HG03045 (cell line): ENCODE measurements at regions not wholly inside any gene's neighbourhood (a gene's known extent, or its start where the extent isn't known, plus 50 kb on each side); places are given as distances from the start of the nearest gene placed in this dataset.
"Not testable (repeated sequence)": the region's sequence is repeated elsewhere in the genome, so short reads cannot be mapped to it uniquely, and the experiment has no call there.

Source experiments
- ATAC-seq: cut with Tn5 transposase; IDR thresholded peaks from one replicate; pipeline ENCODE4 v1.9.1; 2021; ENCODE audit warnings: mild to moderate bottlenecking, moderate library complexity; ENCODE audit not compliant: unreplicated experiment

DNA sequence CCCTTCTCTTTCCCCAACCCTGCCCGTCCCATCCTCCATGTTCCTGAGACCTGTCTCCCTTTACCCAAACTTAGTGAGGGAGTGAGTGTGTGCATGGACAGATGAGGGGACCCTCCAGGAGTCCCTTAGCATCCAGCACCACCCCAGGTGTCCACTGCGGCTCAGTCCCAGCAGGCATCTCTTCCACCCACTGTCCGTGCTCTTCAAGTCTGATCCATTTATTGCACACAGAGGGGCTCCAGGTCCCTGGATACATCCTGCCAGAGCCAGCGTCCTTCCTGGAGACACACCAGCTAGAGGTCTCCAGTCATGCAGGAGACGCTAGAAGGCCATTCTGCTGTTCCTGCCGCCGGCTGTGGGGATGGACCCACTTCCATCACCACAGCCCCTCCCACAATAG, 239.2 kb downstream of the ADGRD1 start:
- ATAC-seq: no peak

DNA sequence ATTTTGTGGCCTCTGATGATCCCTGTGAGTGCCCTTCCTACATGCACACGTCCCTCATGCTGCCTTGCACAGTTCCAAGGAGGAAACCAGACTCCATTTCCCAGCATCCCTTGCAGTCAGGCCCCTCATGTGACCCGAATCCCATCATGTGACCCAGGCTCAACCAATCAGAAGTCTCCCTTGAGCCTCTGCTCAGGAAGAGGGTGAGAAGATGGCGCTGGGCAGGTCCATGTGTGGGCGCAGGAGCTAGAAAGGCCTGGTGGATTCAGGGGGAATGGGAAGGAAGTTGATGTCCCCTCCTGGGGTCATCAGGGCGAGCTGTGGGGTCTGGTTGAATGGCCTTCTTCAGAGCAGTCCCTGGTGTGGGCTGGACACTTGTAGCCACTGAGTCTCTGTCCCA, 240.5 kb downstream of the ADGRD1 start:
- no peak for ATAC-seq

DNA sequence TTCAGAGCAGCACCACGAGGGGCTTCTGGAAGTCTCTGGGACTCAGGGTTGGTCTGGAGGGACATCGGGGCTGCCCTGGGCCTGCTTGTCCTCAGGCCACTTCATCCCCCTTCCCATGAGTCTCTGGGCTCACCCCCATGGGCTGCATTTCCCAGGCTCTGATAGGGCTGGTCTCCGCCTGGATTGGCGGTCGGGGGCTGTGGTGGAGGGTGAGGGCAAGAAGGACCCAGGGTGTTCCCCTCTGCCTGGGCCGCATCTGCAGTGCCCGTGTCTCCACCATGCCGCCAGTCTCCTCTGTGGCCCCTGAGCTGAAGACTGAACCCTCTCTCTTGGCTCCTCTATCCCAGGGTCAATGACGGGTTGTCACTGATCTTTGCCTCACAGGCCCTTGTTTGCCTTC, 242.1 kb downstream of the ADGRD1 start:
- no peak for ATAC-seq

DNA sequence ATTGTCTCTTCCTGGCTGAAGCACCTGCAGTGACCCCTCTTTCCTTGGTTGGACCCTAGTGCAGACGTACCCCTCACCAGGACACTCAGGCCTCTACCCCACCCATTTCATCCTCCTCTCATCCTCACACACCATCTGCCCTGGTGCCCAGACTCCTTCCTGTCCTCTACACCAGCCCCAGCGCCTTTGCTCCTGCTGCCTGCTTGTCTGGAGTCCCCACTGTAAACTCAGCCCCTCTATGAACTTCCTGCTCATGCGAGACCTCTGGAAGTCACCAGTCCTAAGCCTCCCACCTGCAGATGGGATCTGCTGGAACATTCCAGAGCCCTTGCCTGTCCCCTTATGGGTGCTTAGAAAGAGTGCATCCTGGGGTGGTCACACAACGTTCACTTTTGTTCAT, 242.5 kb downstream of the ADGRD1 start:
- ATAC-seq: no peak

DNA sequence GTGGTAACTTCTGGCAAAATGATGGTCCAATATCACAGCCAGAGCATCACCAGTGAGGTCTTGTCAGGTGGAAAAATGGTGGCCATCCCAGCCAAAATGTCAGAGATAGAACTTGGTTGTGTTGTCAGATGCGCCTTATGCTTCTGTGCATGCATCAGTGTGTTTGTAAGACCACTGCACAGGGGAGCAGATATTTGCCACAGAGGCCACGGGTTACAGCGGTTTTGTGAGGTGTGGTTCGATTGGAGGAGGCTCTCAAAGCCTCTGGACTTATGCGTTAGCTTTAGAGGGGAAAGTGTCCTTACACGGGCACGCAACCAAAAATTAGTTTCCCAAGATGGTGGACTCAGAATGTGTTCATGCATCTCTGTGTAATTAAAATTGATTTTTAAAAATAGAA, 243.8 kb downstream of the ADGRD1 start:
- no peak for ATAC-seq

DNA sequence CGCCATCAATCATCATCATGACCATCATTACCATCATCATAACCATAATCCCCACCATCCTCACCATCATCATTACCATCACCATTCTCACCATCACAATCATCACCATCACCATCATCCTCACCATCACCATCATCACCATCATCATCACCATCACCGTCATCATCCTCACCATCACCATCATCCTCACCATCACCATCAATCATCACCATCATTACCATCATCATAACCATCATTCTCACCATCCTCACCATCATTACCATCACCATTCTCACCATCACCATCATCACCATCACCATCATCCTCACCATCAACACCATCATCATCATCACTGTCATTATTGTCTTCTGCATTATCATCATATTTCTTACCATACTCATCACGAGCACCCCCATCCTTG, 245.5 kb downstream of the ADGRD1 start:
- no peak for ATAC-seq

DNA sequence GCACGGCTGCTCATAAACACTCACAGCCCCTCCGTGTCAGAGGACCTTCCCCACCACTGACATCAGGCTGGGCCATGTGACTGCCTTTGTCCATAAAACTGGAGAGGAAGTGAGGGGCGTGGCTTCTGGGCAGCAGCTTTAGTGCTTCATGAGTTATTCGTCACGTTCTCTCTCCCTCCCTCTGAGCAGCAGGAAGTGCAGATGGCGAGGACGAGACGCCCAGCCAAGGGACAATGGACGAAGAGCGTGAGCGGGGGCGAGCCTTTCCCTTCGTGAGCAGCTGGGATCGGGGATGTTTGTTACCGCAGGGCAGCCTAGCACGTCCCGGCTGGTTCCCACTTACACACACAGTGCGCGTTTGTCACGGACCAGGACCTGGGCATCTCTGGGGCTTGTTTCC, 248.2 kb downstream of the ADGRD1 start:
- not testable (repeated sequence) for ATAC-seq

DNA sequence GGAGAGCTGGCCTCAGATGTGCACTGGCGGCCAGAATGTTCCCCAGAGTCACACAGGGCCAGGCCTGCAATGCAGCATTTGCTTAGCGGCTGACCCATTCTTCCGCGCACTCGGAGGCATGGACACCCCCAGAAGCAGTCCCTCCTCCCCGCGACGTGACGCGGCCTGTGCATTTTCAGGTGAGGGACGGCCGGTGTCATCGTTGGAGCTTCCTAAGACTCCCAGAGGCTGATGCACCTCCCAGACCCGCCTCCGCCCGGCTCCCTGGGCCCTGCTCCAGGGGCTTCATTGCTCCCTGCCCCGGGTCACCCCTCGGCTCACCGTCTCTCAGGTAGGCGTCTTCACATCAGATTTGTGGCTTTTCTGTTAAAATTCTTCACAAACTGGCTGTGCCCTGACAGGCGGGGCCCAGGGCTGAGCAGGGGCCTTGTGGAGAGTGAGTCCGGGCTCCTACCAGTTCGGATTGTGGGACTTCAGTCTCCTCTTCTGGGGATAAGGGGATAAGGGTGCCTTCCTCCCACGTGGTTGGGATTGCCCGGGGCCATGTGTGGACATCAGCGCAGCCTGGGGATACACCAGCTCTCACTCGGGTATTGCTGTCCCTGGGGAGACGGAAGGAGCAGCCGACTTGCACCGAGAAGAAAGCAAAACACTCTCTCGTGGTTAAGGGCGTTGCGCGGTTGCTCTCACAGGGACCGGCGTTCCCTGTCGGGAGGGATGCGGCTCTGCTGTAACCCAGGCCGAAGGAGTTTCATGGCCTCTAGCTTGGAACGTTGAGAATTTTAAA, 249.1 kb downstream of the ADGRD1 start:
- ATAC-seq: no peak

DNA sequence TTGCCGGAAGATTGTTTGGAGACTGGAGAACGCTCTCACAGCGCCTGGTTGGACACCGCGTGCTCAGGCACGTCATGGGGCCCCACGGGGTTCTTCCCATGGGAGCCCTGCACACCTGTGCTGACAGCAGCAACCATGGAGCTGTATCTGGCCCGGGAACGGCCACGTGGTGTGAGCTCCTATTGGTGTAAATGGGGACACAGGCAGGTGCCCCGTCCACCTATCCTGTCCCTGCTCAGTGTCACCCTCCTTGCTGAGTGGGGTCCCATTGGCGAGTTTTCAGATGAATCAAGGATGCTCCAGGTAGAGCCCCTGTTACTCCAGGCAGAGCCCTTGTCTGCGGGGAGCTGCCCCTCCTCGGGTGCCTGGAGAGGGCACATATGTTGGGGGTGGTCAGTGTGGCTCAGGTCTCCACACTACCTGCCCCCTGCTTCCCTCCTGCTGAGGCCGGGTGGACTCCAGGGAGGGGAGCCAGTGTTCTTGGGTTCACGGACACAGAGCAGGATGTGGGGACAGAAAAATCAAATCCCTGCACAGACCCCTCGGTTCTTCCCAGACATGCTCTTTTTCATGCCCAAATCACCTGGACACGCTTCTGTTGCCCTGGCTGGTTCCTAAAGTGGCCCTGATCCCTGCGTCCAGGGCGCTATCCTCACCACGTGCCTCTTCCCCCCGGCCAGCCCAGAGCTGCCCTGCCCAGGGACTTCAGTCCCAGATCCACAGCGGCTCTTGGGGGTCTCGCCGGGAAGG, 250.1 kb downstream of the ADGRD1 start:
- no peak for ATAC-seq

DNA sequence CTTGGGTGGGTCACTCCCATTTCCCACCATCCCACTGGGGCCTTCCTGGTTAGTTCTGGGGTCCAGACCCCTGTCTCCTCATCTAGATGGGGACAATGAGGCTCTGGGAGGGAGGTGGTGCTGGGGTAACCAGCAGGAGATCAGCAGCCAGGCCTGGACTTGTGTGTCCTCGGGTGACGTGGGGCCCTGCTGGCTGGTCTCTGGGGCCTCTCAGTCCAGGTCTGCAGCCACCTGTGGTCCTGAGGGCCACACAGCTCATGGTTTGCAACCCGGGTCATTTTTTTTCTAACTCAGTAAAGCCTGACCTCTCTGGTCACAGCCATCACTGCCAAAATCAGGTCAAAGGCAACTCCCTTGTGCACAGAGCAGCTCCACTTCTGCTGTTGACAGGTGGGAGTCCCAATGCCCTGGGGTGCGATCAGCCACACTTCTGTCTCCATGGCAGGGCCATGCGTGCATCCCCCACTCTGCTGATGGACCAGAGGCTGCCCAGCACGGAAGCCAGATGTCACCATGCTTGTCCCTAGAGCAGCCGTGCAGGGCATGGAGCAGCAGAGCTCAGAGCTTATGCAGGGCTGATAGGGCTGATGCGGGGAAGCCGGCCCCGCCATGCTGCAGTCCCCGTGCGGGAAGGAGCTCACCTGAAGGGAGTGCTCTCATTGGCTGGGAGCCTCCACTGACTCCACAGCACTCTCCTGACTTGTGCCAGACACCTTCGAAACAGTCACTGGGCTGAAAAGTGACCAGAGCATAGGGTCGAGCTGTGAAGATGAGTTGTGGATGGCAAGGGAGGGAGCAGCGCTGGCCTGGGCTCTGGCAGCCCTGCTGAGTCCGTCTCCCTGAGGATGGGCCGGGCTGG, 250.9 kb downstream of the ADGRD1 start:
- no peak for ATAC-seq

DNA sequence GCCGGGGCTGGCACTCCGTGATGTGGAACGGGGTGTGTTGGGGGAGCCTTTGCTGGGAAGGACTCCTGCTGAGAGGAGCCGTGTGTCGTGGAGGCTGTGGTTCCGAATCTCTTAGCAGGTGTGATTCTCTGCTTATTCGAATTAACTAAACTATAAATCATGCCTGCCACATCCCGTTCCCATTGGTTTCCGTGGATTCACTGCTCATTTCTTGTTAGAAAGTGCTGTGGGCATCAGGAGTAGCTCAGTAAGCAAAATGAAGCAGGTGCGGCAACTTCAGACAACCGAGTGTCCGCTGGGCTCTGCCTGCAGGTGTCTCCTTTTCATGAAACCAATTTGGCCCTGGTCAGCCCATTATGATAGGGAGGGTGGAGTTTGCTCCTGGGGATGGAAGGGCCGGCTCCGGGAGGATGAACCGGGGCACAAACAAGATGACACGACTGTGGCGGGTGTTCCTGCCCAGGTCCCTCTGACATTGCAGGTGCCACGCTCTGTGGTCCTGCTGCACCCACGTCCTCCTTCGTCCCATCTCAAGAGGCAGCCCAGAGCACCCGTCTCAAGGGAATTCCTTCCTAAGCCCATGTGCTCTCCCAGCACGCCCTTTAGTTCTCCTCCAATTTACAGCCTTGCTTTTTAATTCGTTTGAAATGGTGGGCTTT, 251.7 kb downstream of the ADGRD1 start:
- not testable (repeated sequence) for ATAC-seq

DNA sequence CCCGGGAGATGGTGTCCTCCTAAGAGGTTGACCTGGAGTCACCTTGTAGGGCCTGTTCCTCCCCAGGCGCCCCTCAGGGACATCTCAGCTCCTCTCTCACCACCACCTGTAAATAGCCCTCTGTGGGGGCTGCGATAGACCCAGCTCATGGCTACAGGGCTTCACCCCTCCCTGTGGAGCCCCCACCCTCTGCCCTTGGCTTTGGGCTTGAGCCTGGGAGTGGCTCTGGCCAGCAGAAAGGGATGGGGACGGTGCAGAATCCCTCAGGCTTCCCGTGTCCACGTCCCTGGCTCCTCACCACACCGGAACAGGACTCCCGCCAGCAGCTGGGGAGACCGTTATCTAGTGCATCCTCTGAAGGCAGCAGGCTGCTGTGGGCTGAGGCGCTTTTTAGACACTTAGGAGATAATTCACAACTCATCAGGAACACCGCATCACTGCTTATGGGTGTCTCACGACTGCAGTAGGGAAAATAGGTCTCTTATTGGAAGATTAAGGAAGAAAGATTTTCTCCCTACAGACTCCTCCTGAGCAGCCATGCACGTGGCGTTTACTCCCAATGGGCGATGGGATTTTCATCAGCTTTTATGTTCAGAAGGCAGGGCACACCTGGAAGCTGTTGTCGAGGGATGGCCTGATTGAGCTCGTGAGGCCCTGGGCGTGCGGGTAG, 253.1 kb downstream of the ADGRD1 start:
- not testable (repeated sequence) for ATAC-seq

DNA sequence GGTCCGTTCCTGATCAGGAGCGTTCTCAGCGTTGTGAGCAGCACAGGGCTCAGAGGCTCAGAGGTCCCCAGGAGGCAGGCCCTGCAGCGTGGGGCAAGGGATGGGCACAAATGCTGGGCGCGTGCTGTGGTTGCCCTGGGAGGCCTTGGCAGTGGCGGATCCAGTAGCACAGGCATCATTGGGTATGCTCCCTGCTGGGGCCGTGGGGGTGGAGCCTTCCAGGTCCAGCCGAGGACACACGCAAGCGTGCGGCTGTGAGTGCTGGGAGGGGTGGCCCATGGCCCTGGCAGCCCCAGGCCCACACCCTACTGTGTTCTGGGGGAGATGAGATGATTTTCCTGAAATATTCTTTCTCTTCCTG, 253.6 kb downstream of the ADGRD1 start:
- not testable (repeated sequence) for ATAC-seq

DNA sequence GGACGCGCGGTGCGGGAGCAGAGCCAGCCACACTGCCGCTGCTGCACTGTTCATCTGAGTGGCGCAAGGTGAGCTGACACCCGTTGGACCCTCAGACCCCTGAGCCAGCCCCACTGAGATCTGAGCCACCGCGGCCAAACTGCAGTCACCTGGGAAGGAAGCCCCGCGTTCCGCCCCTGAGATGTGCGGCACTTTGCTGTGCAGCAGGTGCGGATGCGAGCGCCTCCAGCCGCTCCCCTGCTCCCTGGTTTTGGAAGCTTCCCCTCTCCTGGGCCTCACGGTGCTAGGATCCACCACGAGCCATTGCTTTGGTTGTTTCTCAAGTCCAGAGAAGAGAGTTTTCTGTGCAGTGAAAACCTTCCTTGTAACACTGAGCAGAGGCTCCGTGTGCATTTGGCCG, 254.1 kb downstream of the ADGRD1 start:
- not testable (repeated sequence) for ATAC-seq

DNA sequence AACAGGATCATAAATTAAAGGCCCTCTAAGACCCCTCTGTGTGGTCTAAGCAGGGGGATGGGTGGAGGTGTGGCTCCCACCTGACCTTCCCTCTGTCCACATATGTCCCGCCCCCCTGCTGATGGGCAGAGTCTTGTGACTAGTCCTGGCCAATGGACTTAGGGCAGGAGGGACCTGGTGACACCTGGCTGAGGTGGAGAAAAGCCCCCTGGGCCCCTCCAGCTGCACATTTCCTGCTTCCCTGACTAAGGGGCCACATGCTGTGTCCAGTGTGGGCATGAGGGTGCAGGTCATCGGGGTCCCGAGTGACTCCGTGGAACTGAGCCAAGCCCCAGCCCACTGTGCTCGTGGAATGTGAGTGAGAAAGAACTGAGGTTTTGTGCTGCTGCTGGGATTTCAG, 254.7 kb downstream of the ADGRD1 start:
- no peak for ATAC-seq

DNA sequence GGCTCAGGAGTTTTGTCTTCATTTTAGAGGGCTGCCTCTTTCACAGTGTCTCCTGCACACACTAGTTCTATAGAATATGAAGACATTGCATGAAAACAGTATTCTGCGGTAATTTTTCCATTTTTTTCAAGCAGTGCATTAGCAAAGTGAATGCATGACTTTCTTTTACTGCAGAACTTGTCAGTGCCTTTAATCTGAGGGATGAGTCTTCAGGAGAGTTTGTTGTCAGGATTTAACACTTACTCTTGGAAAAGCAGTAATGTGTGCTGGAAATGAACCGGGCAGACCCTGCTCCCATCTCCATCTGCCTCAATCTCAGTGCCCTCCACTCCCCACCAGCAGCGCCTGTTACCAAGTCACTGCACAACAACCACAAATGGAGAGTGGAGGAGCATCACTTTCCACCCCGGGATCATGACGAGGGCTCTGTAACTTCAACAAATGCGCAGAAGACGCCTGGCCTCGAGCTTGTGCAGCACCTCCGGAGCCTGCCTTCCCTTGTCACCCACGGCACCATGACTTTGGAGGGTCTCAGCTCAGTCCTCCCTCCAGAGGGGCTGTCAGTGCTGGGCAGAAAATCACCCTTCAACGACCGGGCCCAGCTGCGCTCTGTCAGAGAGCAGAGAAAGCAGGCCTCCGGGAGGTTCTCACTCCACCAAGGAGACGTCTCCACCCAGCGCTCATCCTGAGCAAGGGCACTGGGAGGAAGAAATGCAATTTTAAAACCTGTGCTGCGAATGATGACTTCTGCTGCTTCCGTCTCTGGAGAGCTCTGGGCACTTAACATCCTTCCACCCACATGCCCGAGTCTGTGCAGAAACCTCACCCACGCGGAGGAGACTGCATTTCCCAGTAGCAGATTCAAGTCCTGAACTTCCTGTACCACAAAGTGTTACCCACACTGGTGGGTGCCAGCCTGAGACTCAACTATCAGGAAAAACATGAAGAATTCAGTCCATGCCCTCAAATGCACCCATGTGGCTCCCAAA, 255.7 kb downstream of the ADGRD1 start:
- ATAC-seq: no peak

DNA sequence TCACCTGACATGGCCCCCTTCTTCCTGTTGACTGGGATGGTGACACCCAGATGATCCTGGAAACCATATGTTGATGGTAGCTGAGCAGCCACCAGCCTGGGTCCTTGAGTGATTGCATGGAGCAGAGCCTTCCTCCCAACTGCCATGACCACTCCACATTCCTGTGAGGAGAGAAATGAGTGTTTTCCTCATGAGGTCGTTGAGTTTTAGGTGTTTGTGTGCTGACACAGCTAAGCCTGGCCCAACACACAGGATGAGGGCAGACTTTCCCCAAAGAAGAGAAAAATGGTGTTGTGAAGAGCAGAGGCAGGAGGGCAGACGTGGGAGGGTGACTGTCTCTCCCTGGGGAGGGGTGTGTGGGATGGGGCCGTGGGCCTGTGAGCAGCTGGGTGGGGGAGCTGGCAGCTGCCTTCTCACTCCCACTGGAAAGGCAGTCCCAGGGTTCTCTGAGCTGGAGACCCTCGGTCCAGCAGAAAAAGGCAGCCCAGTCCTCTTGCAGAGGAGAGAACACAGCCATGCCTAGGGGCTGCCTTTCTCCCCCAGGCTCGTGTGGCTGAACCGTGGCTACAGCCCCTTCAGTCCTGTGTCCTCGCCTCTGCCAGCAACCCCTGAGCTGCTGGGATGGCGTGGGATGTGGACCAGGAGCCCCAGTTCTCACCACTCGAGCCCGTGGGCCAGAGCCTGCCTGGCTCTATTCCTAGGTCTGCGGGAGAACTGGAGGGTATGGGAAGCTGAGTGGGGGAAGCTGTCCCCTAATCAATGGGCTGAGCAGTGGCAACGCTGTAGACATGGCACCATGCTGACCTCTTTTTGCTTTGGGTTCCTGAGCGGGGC, 257.0 kb downstream of the ADGRD1 start:
- no peak for ATAC-seq

DNA sequence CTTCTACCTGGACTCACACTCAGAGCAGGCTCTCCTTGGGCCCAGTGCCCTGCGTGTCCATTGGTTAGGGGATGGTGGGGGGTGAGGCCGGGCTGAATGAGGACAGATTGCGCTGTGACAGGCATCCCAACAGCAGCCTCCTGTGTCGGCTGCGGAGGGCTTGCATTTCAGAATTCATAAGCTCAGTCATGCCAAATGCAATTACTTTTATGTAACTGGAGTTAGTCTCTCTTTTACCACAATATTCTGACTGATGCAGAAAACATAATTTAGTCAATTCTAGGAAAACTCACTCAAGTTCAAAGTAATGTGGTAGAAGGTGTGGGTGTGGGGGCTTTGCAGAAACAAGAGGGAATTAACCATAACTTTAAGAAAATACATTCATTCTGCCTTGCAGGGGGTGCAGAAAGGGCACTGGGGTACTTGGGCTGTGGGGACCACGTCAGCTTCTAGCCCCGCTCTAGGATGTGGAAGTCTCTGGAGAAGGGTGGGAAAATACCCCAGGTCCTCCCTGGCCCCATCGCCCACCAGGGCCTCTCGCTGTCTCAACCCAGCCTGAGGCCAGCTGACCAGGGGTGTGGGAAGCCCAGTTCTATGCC, 257.7 kb downstream of the ADGRD1 start:
- ATAC-seq: no peak
